Kasumi-1 (cell line): ENCODE measurements at regions not wholly inside any gene's neighbourhood (a gene's known extent, or its start where the extent isn't known, plus 50 kb on each side); places are given as distances from the start of the nearest gene placed in this dataset.
"Not testable (repeated sequence)": the region's sequence is repeated elsewhere in the genome, so short reads cannot be mapped to it uniquely, and the experiment has no call there.

ENCODE experiments used
- DNase-seq, 2 experiments: peaks; one replicate each; lab custom pipeline; 2025; lab: John Stamatoyannopoulos, UW

- peak; percentile 48 to 56 for DNase-seq
Measured at GRCh38 chr6:53446151-53446550, 97.4 kb upstream of the ELOVL5 start.

- DNase-seq, result no peak
Measured at GRCh38 chr6:53441761-53442160, 93.0 kb upstream of the ELOVL5 start.

- no peak for DNase-seq
Measured at GRCh38 chr6:53441035-53441493, 92.3 kb upstream of the ELOVL5 start.

GRCh38 chr6:53440336-53440945, 91.7 kb upstream of the ELOVL5 start:
- DNase-seq, result peak; percentile 56 to 72

GRCh38 chr6:53439556-53439955, 90.8 kb upstream of the ELOVL5 start:
- no peak for DNase-seq

GRCh38 chr6:53437557-53438202, 88.9 kb upstream of the ELOVL5 start:
- peak; percentile 67 to 80 for DNase-seq

- peak; percentile 24 to 48 for DNase-seq
Measured at GRCh38 chr6:53436526-53437303, 88.0 kb upstream of the ELOVL5 start.

- no peak for DNase-seq
Measured at GRCh38 chr6:53433951-53434285, 85.2 kb upstream of the ELOVL5 start.

- DNase-seq, result peak; percentile 7 to 17
Measured at GRCh38 chr6:53433261-53433950, 84.7 kb upstream of the ELOVL5 start.

GRCh38 chr6:53432318-53433161, 83.8 kb upstream of the ELOVL5 start:
- DNase-seq, result peak in 1 of 2 experiments; percentile 8

GRCh38 chr6:53431704-53432103, 83.0 kb upstream of the ELOVL5 start:
- no peak for DNase-seq

GRCh38 chr6:53429401-53429800, 80.7 kb upstream of the ELOVL5 start:
- DNase-seq, result no peak

- DNase-seq, result no peak
Measured at GRCh38 chr6:53428886-53429285, 80.1 kb upstream of the ELOVL5 start.

- DNase-seq, result no peak
Measured at GRCh38 chr6:53426667-53427270, 78.0 kb upstream of the ELOVL5 start.

GRCh38 chr6:53426117-53426516, 77.4 kb upstream of the ELOVL5 start:
- no peak for DNase-seq

GRCh38 chr6:53424976-53425718, 76.4 kb upstream of the ELOVL5 start:
- DNase-seq, result no peak

GRCh38 chr6:53424300-53424699, 75.5 kb upstream of the ELOVL5 start:
- DNase-seq, result peak; percentile 6 to 14

GRCh38 chr6:53423560-53423959, 74.8 kb upstream of the ELOVL5 start:
- not testable (repeated sequence) for DNase-seq

- DNase-seq, result no peak
Measured at GRCh38 chr6:53419026-53419425, 70.3 kb upstream of the ELOVL5 start.

GRCh38 chr6:53418288-53418687, 69.5 kb upstream of the ELOVL5 start:
- DNase-seq, result no peak
